Liver (tissue), 8 donors: ENCODE measurements at regions not wholly inside any gene's neighbourhood (a gene's known extent, or its start where the extent isn't known, plus 50 kb on each side); places are given as distances from the start of the nearest gene placed in this dataset.

ENCODE experiments used
- DNase-seq: peaks from one replicate; pipeline ENCODE4 v3.0.0-alpha.2; 2017; ENCODE audit warnings: low spot score
- H3K27ac ChIP-seq, 2 donors: one replicate each; pipeline ENCODE4 v1.7.0; 2013; ENCODE audit warnings: inconsistent platforms in 2 of 2, low read length in 2 of 2, control low read depth in 1 of 2, low read depth in 1 of 2, mild to moderate bottlenecking in 1 of 2
- H3K27me3 ChIP-seq, 4 donors: one replicate each; pipeline versions ENCODE4 v1.6.1 to v1.7.0; 2013; ENCODE audit warnings: low read length in 3 of 4, inconsistent platforms in 1 of 4, mild to moderate bottlenecking in 1 of 4, moderate library complexity in 1 of 4; ENCODE audit not compliant: control insufficient read depth in 4 of 4, insufficient read depth in 4 of 4
- H3K36me3 ChIP-seq, 4 donors: one replicate each; pipeline versions ENCODE4 v1.6.1 to v1.7.0; 2013; ENCODE audit warnings: low read length in 3 of 4, mild to moderate bottlenecking in 3 of 4, low read depth in 1 of 4, moderate library complexity in 1 of 4; ENCODE audit not compliant: control insufficient read depth in 4 of 4, insufficient read depth in 3 of 4
- H3K4me1 ChIP-seq, 4 donors: one replicate each; pipeline versions ENCODE4 v1.6.1 to v1.7.0; 2013; ENCODE audit warnings: low read length in 3 of 4, mild to moderate bottlenecking in 3 of 4, moderate library complexity in 1 of 4; ENCODE audit not compliant: control insufficient read depth in 4 of 4, insufficient read depth in 4 of 4
- H3K4me3 ChIP-seq, 3 donors: one replicate each; pipeline versions ENCODE4 v1.6.1 to v1.7.0; 2013; ENCODE audit warnings: low read length in 3 of 3, control low read depth in 1 of 3, low read depth in 1 of 3, mild to moderate bottlenecking in 1 of 3
- H3K9ac ChIP-seq, 2 donors: one replicate each; pipeline ENCODE4 v1.7.0; 2013; ENCODE audit warnings: low read length in 2 of 2, mild to moderate bottlenecking in 2 of 2, moderate library complexity in 2 of 2, control low read depth in 1 of 2, low read depth in 1 of 2
- H3K9me3 ChIP-seq, 4 donors: one replicate each; pipeline versions ENCODE4 v1.6.1 to v1.7.0; 2013; ENCODE audit warnings: low read length in 3 of 4; ENCODE audit not compliant: control insufficient read depth in 4 of 4
- EGR1 ChIP-seq, 2 donors: IDR thresholded peaks; 2 replicates each; pipeline ENCODE4 v1.6.1; 2016 to 2018; ENCODE audit warnings: antibody characterized with exemption in 2 of 2, low read depth in 2 of 2
- FOXA1 ChIP-seq: IDR thresholded peaks from 2 replicates; pipeline ENCODE4 v1.6.1; 2016; ENCODE audit warnings: antibody characterized with exemption
- FOXA2 ChIP-seq: IDR thresholded peaks from 2 replicates; pipeline ENCODE4 v1.6.1; 2016; ENCODE audit warnings: antibody characterized with exemption
- HNF4A ChIP-seq, 2 donors: conservative IDR thresholded peaks; 2 replicates each; pipeline ENCODE4 v1.6.1; 2016; ENCODE audit warnings: antibody characterized with exemption in 2 of 2, mild to moderate bottlenecking in 2 of 2
- JUND ChIP-seq, 2 donors: IDR thresholded peaks; 2 replicates each; pipeline ENCODE4 v1.6.1; 2016; ENCODE audit warnings: antibody characterized with exemption in 2 of 2
- NR2F2 ChIP-seq: IDR thresholded peaks from 2 replicates; pipeline ENCODE4 v1.6.1; 2016; ENCODE audit warnings: antibody characterized with exemption
- RAD21 ChIP-seq, 2 donors: IDR thresholded peaks; 2 replicates each; pipeline ENCODE4 v1.6.1; 2016; ENCODE audit warnings: antibody characterized with exemption in 2 of 2, mild to moderate bottlenecking in 2 of 2
- WGBS: extraction: QIAGEN DNeasy Blood & Tissue Kit; methylation state at CpG from one replicate; pipeline ENCODE4 v1.1.7; 2013; 5-methylcytosine and 5-hydroxymethylcytosine counted together
- TF ChIP-seq, protein P1 (sequence below): fragments of 150-350 bp; IDR thresholded peaks from 2 replicates; pipeline ENCODE4 v1.5.1; 2017; ENCODE audit warnings: improper control_type of control experiment, low read depth, low read length; ENCODE audit not compliant: missing input control
- TF ChIP-seq, protein P2 (sequence below): IDR thresholded peaks from 2 replicates; pipeline ENCODE4 v1.6.1; 2016; ENCODE audit warnings: antibody characterized with exemption
- donor health status: healthy.
- donor health status: healthy.
- donor health status: healthy.
- donor health status: healthy.
- donor health status: healthy.

DNA sequence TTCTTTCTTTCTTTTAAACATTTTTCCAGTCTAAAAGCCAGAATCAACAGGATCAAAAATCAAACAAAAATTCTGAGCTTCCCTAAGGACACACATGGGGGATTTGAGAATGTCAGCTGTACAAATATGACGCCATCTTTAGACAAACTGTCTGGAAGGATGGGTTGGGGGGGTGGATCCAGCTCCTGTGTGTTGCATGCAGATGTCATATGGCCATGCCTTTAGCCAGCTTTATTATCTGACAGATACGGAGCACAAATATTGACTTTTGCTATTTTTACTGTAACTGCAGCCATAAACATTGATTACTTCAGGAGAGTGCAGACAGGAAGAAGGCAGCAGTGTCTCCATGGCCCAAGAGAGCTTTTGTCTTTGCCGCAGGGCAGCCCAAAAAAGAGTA, 279.4 kb upstream of the ELAC2 start:
- H3K27me3 ChIP-seq = peaks cover 0 to 3% (median 0%) of the 10 kb centered on the region in 4 donors
- no peak overlapping the region for H3K9ac ChIP-seq
- TF ChIP-seq RAD21 (IDR thresholded peaks at IDR 0.05) (no peak), HNF4A (conservative IDR thresholded peaks at IDR 0.05) (no peak), EGR1 (IDR thresholded peaks at IDR 0.05; ENCODE audit: low read depth in 2 of 2) (no peak), FOXA1 (no peak), FOXA2 (no peak), NR2F2 (no peak), JUND (IDR thresholded peaks at IDR 0.05) (no peak)
- TF ChIP-seq, protein P1, sequence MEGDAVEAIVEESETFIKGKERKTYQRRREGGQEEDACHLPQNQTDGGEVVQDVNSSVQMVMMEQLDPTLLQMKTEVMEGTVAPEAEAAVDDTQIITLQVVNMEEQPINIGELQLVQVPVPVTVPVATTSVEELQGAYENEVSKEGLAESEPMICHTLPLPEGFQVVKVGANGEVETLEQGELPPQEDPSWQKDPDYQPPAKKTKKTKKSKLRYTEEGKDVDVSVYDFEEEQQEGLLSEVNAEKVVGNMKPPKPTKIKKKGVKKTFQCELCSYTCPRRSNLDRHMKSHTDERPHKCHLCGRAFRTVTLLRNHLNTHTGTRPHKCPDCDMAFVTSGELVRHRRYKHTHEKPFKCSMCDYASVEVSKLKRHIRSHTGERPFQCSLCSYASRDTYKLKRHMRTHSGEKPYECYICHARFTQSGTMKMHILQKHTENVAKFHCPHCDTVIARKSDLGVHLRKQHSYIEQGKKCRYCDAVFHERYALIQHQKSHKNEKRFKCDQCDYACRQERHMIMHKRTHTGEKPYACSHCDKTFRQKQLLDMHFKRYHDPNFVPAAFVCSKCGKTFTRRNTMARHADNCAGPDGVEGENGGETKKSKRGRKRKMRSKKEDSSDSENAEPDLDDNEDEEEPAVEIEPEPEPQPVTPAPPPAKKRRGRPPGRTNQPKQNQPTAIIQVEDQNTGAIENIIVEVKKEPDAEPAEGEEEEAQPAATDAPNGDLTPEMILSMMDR = no peak
- TF ChIP-seq, protein P2, sequence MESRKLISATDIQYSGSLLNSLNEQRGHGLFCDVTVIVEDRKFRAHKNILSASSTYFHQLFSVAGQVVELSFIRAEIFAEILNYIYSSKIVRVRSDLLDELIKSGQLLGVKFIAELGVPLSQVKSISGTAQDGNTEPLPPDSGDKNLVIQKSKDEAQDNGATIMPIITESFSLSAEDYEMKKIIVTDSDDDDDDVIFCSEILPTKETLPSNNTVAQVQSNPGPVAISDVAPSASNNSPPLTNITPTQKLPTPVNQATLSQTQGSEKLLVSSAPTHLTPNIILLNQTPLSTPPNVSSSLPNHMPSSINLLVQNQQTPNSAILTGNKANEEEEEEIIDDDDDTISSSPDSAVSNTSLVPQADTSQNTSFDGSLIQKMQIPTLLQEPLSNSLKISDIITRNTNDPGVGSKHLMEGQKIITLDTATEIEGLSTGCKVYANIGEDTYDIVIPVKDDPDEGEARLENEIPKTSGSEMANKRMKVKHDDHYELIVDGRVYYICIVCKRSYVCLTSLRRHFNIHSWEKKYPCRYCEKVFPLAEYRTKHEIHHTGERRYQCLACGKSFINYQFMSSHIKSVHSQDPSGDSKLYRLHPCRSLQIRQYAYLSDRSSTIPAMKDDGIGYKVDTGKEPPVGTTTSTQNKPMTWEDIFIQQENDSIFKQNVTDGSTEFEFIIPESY = no peak
- no peaks in the 10 kb centered on the region for H3K36me3 ChIP-seq
- H3K4me1 ChIP-seq = no peaks in the 10 kb centered on the region
- no peak for DNase-seq
- H3K27ac ChIP-seq = no peak overlapping the region
- no peaks in the 10 kb centered on the region for H3K9me3 ChIP-seq
- H3K4me3 ChIP-seq = no peak overlapping the region
- 70% methylated on average over 3 of the region's 3 CpGs for WGBS

DNA sequence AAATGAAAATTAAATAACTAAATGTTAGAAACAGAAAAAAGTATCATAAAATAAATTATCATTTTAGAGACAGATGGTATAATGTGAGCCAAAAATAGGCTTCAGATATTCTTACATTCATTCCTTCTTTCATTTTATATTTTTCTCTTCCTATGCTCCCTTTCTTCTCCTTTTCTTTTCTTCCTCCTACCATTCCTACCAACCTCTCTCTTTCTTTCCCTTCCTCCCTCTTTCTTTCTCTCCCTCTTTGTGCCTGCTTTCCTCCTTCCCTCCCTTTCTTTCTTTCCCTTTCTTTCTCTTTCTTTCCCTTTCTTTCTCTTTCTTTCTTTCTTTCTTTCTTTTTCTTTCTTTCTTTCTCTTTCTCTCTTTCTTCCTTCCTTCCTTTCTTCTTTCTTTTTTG, 275.6 kb upstream of the ELAC2 start:
- DNase-seq = no peak
- no peak overlapping the region for H3K4me3 ChIP-seq
- H3K4me1 ChIP-seq = no peaks in the 10 kb centered on the region
- no peak overlapping the region for H3K9ac ChIP-seq
- H3K9me3 ChIP-seq = no peaks in the 10 kb centered on the region
- no peaks in the 10 kb centered on the region for H3K36me3 ChIP-seq
- peaks cover 0 to 3% (median 0%) of the 10 kb centered on the region in 4 donors for H3K27me3 ChIP-seq
- no peak for TF ChIP-seq FOXA1
- no peak for TF ChIP-seq NR2F2
- no peak for TF ChIP-seq EGR1 (IDR thresholded peaks at IDR 0.05; ENCODE audit: low read depth in 2 of 2)
- no peak for TF ChIP-seq RAD21 (IDR thresholded peaks at IDR 0.05)
- TF ChIP-seq, protein P1 = no peak
- TF ChIP-seq, protein P2 = no peak
- H3K27ac ChIP-seq = no peak overlapping the region
